ENCODE measurements at regions not wholly inside any gene's neighbourhood (a gene's known extent, or its start where the extent isn't known, plus 50 kb on each side); places are given as distances from the start of the nearest gene placed in this dataset.

- TF ChIP-seq CTCF (IDR thresholded peaks at IDR 0.05; ENCODE audit: low read length) (no peak), EZH2 (optimal IDR thresholded peaks at IDR 0.05; ENCODE audit: low read depth, low read length) (no peak)
Observed at GRCh38 chr5:158544388-158545339, 555.1 kb downstream of the EBF1 start.

Measured in MM.1S (cell line).